ENCODE measurements at regions not wholly inside any gene's neighbourhood (a gene's known extent, or its start where the extent isn't known, plus 50 kb on each side); places are given as distances from the start of the nearest gene placed in this dataset.

GRCh38 chr20:63057171-63058117 lies 50.7 kb upstream of the BHLHE23 start:
- DNase-seq (ENCODE audit: low spot score) = no peak

GRCh38 chr20:63056236-63057170 lies 49.7 kb upstream of the BHLHE23 start:
- peak; percentile 67 for DNase-seq (ENCODE audit: low spot score)

Small RNA genes in the stretch of these regions (small RNA-seq; reads per million reads assigned to genes)
- 0 reads per million in 2 experiments for gene RF00635

Measured in SK-N-DZ (cell line).